SK-N-SH treated with all-trans-retinoic acid at 6 μM for 48 hours (cell line): ENCODE measurements at regions not wholly inside any gene's neighbourhood (a gene's known extent, or its start where the extent isn't known, plus 50 kb on each side); places are given as distances from the start of the nearest gene placed in this dataset.

Source experiments
- ATAC-seq: fragments of 200-7000 bp; cut with Tn5 transposase; 3 replicates; pipeline ENCODE4 v1.9.1; 2020; ENCODE audit warnings: mild to moderate bottlenecking, moderate library complexity
- ARNTL ChIP-seq: fragments of 450-650 bp; formaldehyde crosslinking; IDR thresholded peaks from 2 replicates; pipeline ENCODE4 v1.5.0; 2020; ENCODE audit warnings: low read depth, mild to moderate bottlenecking, moderate library complexity, borderline replicate concordance
- CSDC2 ChIP-seq: fragments of 250-450 bp; sonication (Bioruptor Pico); IDR thresholded peaks from 2 replicates; pipeline ENCODE4 v1.5.0; 2020; ENCODE audit warnings: mild to moderate bottlenecking, moderate library complexity
- ESRRG ChIP-seq: fragments of 250-450 bp; sonication (Bioruptor Pico); IDR thresholded peaks from 2 replicates; pipeline ENCODE4 v1.6.1; 2021; ENCODE audit warnings: mild to moderate bottlenecking
- GLIS3 ChIP-seq: fragments of 250-450 bp; sonication (Bioruptor Pico); IDR thresholded peaks from 2 replicates; pipeline ENCODE4 v1.5.0; 2020; ENCODE audit warnings: mild to moderate bottlenecking, moderate library complexity
- ISL1 ChIP-seq: fragments of 250-450 bp; sonication (Bioruptor Pico); IDR thresholded peaks from 2 replicates; pipeline ENCODE4 v2.1.2; 2022; ENCODE audit warnings: mild to moderate bottlenecking, moderate library complexity
- PPARA ChIP-seq: fragments of 250-450 bp; sonication (Bioruptor Pico); IDR thresholded peaks from 2 replicates; pipeline ENCODE4 v1.5.0; 2020; ENCODE audit warnings: mild to moderate bottlenecking, borderline replicate concordance
- RARB ChIP-seq: fragments of 250-450 bp; sonication (Bioruptor Pico); IDR thresholded peaks from 2 replicates; pipeline ENCODE4 v1.8.0; 2021; ENCODE audit warnings: mild to moderate bottlenecking, moderate library complexity
- SNAI2 ChIP-seq: fragments of 250-450 bp; sonication (Bioruptor Pico); IDR thresholded peaks from 2 replicates; pipeline ENCODE4 v1.5.0; 2020; ENCODE audit warnings: mild to moderate bottlenecking, moderate library complexity
- TCF4 ChIP-seq: fragments of 250-450 bp; sonication (Bioruptor Pico); IDR thresholded peaks from 2 replicates; pipeline ENCODE4 v1.8.0; 2021; ENCODE audit warnings: mild to moderate bottlenecking, moderate library complexity, borderline replicate concordance
- ZC3H10 ChIP-seq: fragments of 250-450 bp; sonication (Bioruptor Pico); IDR thresholded peaks from 2 replicates; pipeline ENCODE4 v1.5.1; 2021; ENCODE audit warnings: mild to moderate bottlenecking, moderate library complexity
- ZFP3 ChIP-seq: fragments of 250-450 bp; sonication (Bioruptor Pico); IDR thresholded peaks from 2 replicates; pipeline ENCODE4 v1.5.0; 2020; ENCODE audit warnings: mild to moderate bottlenecking, moderate library complexity
- ZFP30 ChIP-seq: fragments of 450-650 bp; formaldehyde crosslinking; IDR thresholded peaks from 2 replicates; pipeline ENCODE4 v1.5.0; 2022; ENCODE audit warnings: mild to moderate bottlenecking, moderate library complexity
- ZNF565 ChIP-seq: fragments of 450-650 bp; formaldehyde crosslinking; conservative IDR thresholded peaks from 2 replicates; pipeline ENCODE4 v1.5.0; 2020; ENCODE audit warnings: low read depth, mild to moderate bottlenecking, moderate library complexity
- ZNF8 ChIP-seq: fragments of 450-650 bp; formaldehyde crosslinking; IDR thresholded peaks from 2 replicates; pipeline ENCODE4 v1.5.0; 2020; ENCODE audit warnings: mild to moderate bottlenecking, moderate library complexity
- TF ChIP-seq, protein P1 (sequence below): fragments of 250-450 bp; sonication (Bioruptor Pico); IDR thresholded peaks from 2 replicates; pipeline ENCODE4 v1.5.0; 2020; ENCODE audit warnings: mild to moderate bottlenecking, moderate library complexity
- TF ChIP-seq, protein P2 (sequence below): fragments of 250-450 bp; sonication (Bioruptor Pico); IDR thresholded peaks from 2 replicates; pipeline ENCODE4 v1.5.1; 2020; ENCODE audit warnings: low read depth, mild to moderate bottlenecking, moderate library complexity
- TF ChIP-seq, protein P3 (sequence below): fragments of 250-450 bp; sonication (Bioruptor Pico); IDR thresholded peaks from 2 replicates; pipeline ENCODE4 v1.8.0; 2020; ENCODE audit warnings: mild to moderate bottlenecking, moderate library complexity, borderline replicate concordance

DNA sequence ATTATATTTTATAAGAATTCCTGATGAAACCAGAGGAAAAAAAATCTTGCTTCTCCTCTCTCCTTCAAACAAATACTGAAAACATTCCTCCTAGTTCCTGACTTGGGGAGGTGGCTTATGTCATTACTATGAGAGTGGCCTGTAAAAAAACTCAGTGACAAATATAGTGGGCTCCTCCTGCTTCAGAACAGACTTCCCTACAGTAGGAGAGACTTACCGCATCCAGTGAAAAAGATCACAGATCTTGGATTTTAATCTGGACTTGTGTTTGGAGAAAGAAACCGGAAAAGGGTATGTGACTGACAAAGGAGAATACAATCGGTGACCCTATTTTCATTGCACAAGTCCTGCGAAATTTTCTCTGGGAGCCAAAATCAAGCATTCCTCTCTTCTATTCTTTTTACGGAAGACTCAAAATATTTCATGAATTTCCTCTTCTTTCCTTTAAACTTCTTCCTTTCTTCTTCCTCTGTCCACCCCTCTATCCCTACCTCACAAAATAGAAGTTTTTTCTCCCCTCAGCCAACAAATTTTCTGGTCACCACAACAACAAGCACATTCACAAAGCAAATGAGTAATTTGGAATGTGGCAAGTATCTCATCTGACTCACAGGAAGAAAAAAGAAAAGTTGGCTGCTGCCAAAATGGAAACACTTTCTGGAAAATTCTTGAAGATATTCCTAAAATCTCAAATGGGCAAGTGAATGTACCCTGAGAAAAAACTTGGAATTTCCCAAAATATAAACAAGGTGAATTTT lies 185.1 kb upstream of the CDKN3 start:
- no peak for TF ChIP-seq GLIS3 (CRISPR knock-in tag)
- no peak for TF ChIP-seq ZNF565
- TF ChIP-seq ZFP30 (CRISPR knock-in tag) = no peak
- no peak for TF ChIP-seq ARNTL (CRISPR knock-in tag)
- TF ChIP-seq SNAI2 (CRISPR knock-in tag) = no peak
- TF ChIP-seq, protein P1, sequence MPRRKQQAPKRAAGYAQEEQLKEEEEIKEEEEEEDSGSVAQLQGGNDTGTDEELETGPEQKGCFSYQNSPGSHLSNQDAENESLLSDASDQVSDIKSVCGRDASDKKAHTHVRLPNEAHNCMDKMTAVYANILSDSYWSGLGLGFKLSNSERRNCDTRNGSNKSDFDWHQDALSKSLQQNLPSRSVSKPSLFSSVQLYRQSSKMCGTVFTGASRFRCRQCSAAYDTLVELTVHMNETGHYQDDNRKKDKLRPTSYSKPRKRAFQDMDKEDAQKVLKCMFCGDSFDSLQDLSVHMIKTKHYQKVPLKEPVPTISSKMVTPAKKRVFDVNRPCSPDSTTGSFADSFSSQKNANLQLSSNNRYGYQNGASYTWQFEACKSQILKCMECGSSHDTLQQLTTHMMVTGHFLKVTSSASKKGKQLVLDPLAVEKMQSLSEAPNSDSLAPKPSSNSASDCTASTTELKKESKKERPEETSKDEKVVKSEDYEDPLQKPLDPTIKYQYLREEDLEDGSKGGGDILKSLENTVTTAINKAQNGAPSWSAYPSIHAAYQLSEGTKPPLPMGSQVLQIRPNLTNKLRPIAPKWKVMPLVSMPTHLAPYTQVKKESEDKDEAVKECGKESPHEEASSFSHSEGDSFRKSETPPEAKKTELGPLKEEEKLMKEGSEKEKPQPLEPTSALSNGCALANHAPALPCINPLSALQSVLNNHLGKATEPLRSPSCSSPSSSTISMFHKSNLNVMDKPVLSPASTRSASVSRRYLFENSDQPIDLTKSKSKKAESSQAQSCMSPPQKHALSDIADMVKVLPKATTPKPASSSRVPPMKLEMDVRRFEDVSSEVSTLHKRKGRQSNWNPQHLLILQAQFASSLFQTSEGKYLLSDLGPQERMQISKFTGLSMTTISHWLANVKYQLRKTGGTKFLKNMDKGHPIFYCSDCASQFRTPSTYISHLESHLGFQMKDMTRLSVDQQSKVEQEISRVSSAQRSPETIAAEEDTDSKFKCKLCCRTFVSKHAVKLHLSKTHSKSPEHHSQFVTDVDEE (CRISPR knock-in tag) = no peak
- no peak for TF ChIP-seq ESRRG (CRISPR knock-in tag)
- TF ChIP-seq CSDC2 = no peak
- TF ChIP-seq, protein P2, sequence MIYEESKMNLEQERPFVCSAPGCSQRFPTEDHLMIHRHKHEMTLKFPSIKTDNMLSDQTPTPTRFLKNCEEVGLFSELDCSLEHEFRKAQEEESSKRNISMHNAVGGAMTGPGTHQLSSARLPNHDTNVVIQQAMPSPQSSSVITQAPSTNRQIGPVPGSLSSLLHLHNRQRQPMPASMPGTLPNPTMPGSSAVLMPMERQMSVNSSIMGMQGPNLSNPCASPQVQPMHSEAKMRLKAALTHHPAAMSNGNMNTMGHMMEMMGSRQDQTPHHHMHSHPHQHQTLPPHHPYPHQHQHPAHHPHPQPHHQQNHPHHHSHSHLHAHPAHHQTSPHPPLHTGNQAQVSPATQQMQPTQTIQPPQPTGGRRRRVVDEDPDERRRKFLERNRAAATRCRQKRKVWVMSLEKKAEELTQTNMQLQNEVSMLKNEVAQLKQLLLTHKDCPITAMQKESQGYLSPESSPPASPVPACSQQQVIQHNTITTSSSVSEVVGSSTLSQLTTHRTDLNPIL (CRISPR knock-in tag) = no peak
- TF ChIP-seq ZC3H10 (CRISPR knock-in tag) = no peak
- TF ChIP-seq, protein P3, sequence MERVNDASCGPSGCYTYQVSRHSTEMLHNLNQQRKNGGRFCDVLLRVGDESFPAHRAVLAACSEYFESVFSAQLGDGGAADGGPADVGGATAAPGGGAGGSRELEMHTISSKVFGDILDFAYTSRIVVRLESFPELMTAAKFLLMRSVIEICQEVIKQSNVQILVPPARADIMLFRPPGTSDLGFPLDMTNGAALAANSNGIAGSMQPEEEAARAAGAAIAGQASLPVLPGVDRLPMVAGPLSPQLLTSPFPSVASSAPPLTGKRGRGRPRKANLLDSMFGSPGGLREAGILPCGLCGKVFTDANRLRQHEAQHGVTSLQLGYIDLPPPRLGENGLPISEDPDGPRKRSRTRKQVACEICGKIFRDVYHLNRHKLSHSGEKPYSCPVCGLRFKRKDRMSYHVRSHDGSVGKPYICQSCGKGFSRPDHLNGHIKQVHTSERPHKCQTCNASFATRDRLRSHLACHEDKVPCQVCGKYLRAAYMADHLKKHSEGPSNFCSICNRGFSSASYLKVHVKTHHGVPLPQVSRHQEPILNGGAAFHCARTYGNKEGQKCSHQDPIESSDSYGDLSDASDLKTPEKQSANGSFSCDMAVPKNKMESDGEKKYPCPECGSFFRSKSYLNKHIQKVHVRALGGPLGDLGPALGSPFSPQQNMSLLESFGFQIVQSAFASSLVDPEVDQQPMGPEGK (CRISPR knock-in tag) = no peak
- TF ChIP-seq ZFP3 (CRISPR knock-in tag) = no peak
- no peak for TF ChIP-seq PPARA (CRISPR knock-in tag)
- peak; percentile 37; the same call in 1 of the 3 replicates for ATAC-seq

DNA sequence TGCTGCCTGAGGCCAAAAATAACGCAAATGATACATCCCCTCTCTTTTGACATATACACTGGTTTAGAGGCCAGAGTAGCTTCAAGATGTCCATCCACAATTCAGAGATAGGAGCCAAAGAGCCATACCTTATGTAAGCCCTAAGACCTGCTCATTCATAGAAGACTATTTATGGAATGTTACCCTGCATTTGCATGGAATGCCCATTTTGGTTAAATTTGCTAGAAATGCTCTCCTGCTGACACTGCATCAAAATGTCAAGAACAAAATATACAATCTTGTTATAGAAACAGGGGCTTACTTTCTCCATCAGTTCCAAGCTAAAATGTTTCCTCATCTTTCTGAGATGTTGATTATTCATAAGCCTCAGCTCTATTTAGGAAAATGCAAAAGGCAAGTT lies 183.3 kb upstream of the CDKN3 start:
- TF ChIP-seq RARB (CRISPR knock-in tag) = no peak
- TF ChIP-seq TCF4 (CRISPR knock-in tag) = no peak
- no peak for TF ChIP-seq PPARA (CRISPR knock-in tag)
- no peak for TF ChIP-seq ZNF565
- TF ChIP-seq ESRRG (CRISPR knock-in tag) = no peak
- no peak for TF ChIP-seq ISL1 (CRISPR knock-in tag)
- TF ChIP-seq, protein P1 (CRISPR knock-in tag) = no peak
- no peak for TF ChIP-seq ZFP3 (CRISPR knock-in tag)
- no peak for ATAC-seq

DNA sequence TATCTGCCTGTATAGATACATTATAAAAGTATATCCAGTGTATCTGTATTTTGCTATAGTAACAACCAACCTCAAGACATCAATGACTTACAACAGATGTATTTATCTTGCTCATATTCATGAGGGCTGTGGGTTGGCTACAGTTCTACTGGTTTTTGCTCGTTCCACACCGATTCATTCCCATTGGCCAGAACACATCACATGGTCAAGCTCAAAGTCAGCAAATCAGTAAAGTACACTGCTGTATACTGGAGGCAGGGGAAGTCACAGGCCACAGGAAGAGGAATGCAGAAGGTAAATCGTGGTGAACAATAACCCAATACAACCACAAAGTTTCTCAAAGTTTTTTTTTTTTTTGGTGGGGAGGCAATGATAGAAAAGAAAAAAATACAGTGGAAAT lies 180.0 kb upstream of the CDKN3 start:
- ATAC-seq = no peak
- no peak for TF ChIP-seq ESRRG (CRISPR knock-in tag)
- TF ChIP-seq TCF4 (CRISPR knock-in tag) = no peak
- TF ChIP-seq GLIS3 (CRISPR knock-in tag) = no peak
- TF ChIP-seq ZNF8 (CRISPR knock-in tag) = no peak
- TF ChIP-seq ARNTL (CRISPR knock-in tag) = no peak
- TF ChIP-seq, protein P1 (CRISPR knock-in tag) = no peak
- TF ChIP-seq CSDC2 = no peak
- no peak for TF ChIP-seq ISL1 (CRISPR knock-in tag)
- TF ChIP-seq ZFP30 (CRISPR knock-in tag) = no peak
